ENCODE measurements at regions not wholly inside any gene's neighbourhood (a gene's known extent, or its start where the extent isn't known, plus 50 kb on each side); places are given as distances from the start of the nearest gene placed in this dataset.

DNA sequence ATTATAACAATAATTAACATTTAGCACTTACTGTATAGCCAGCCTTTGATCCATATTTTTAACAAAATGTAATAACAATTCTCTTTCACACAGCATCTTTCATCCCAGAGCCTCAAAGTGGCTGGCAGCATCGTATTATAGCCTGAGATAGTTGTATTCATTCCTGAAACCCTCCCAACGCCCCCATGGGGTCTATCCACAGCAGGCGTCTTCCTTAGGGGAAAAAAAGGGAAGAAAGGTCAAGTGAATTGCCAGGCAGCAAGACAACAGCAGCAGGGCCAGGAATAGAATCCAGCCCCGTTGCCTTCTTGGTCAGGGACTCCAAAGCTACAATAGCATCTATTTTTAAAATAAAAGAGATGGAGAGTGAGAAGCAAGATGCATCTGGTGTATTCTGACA is 424.4 kb upstream of the ID2 start:
- WGBS, 2 donors, result 69 to 73% methylated on average over 4 of the region's 4 CpGs
- ATAC-seq (no peak), DNase-seq (no peak), FAIRE-seq (no peak)
- TF ChIP-seq, protein P1, sequence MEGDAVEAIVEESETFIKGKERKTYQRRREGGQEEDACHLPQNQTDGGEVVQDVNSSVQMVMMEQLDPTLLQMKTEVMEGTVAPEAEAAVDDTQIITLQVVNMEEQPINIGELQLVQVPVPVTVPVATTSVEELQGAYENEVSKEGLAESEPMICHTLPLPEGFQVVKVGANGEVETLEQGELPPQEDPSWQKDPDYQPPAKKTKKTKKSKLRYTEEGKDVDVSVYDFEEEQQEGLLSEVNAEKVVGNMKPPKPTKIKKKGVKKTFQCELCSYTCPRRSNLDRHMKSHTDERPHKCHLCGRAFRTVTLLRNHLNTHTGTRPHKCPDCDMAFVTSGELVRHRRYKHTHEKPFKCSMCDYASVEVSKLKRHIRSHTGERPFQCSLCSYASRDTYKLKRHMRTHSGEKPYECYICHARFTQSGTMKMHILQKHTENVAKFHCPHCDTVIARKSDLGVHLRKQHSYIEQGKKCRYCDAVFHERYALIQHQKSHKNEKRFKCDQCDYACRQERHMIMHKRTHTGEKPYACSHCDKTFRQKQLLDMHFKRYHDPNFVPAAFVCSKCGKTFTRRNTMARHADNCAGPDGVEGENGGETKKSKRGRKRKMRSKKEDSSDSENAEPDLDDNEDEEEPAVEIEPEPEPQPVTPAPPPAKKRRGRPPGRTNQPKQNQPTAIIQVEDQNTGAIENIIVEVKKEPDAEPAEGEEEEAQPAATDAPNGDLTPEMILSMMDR (IDR thresholded peaks at IDR 0.05), result no peak
- no peaks in the 10 kb centered on the region for H3K27me3 ChIP-seq
- no peak overlapping the region for H3K4me3 ChIP-seq
- H3K36me3 ChIP-seq, result no peaks in the 10 kb centered on the region
- no peak overlapping the region for H3K27ac ChIP-seq
- no peaks in the 10 kb centered on the region for H3K4me1 ChIP-seq
- no peaks in the 10 kb centered on the region for H3K9me3 ChIP-seq
- intact Hi-C loops (cut with DNase I), result no loop called here

DNA sequence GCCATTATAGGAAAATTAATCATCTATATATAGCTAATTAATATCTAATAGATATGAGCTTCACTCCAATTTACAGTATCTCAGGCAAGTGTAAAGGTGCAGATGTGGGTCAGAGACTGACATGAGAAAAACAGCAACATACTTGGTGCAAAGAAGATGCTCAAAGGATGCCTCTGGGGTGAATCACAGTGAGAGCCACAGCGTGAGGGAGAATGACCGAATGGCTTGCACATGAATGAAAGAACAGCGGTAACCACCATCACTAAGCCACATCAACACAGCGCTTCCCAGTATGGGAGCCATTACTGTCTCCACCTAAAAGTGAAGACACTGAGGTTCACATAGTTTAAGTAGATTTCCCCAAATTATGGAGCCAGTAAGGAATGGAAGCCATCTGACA is 423.4 kb upstream of the ID2 start:
- no peaks in the 10 kb centered on the region for H3K4me1 ChIP-seq
- no peaks in the 10 kb centered on the region for H3K36me3 ChIP-seq
- no peaks in the 10 kb centered on the region for H3K9me3 ChIP-seq
- FAIRE-seq, result no peak
- WGBS, 2 donors, result 93 to 99% methylated on average over 4 of the region's 4 CpGs
- no peak for DNase-seq
- ATAC-seq, result no peak
- no peak overlapping the region for H3K27ac ChIP-seq
- intact Hi-C loops (cut with DNase I), result no loop called here
- H3K4me3 ChIP-seq, result no peak overlapping the region
- H3K27me3 ChIP-seq, result no peaks in the 10 kb centered on the region
- TF ChIP-seq, protein P1 (IDR thresholded peaks at IDR 0.05), result no peak

DNA sequence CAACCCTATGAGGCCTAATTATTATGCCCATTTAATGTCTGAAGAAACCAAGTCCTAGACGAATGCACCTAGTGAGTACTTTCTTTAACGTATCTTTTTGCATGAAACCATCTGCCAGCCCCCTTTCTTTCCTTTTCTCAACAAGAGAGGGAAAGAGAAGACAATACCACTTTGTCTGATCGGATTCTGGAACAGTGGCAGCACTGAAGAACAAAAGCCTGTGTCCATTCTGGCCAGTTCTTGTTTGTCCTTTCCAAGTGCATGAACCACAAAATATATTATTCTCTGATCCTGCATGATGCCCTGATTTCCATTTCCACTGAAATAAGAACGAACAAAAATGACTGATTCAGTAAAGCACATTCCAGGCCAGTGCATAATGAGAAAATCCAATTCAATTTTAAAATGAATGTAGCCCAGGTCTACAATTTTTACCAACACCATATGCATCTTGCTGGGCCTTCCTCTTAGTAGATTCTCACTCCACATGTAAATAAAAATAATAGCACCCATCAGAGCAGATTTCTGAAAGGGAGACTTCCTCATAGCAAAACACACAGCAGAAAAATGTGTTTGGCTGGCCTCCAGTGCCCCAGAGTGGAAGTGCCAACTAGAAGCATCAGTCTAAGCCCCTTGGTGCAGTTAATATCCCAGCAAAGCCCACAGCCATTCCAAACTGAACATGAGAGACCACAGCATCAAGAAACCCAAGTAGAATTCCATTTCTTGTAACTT is 422.6 kb upstream of the ID2 start:
- TF ChIP-seq, protein P1 (IDR thresholded peaks at IDR 0.05), result no peak
- no peaks in the 10 kb centered on the region for H3K9me3 ChIP-seq
- no peak overlapping the region for H3K27ac ChIP-seq
- H3K27me3 ChIP-seq, result no peaks in the 10 kb centered on the region
- ATAC-seq (no peak), DNase-seq (no peak), FAIRE-seq (no peak)
- 82 to 83% methylated on average over 4 of the region's 4 CpGs for WGBS, 2 donors
- H3K4me3 ChIP-seq, result no peak overlapping the region
- no peaks in the 10 kb centered on the region for H3K36me3 ChIP-seq
- intact Hi-C loops (cut with DNase I), result no loop called here
- H3K4me1 ChIP-seq, result no peaks in the 10 kb centered on the region

DNA sequence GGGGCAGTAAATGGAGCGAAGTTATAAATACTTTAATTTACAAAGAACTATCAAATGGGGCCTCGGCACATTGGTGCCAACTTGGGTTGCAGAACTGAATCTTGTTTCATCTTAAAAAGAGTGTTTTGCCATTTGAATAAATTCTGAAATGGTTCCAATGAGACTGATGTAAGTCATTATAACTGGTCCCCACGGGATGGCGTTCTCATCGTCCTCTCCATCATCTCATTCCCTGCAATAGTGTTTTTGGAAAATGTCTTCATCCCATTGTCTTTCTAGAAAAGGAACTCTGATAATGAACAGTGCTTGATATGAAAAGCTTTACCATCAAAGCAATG is 422.0 kb upstream of the ID2 start:
- DNase-seq, result no peak
- 92 to 93% methylated on average over 5 of the region's 5 CpGs for WGBS, 2 donors
- ATAC-seq, result no peak
- intact Hi-C loops (cut with DNase I), result no loop called here
- H3K27me3 ChIP-seq, result no peaks in the 10 kb centered on the region
- no peaks in the 10 kb centered on the region for H3K9me3 ChIP-seq
- TF ChIP-seq, protein P1 (IDR thresholded peaks at IDR 0.05), result no peak
- no peak overlapping the region for H3K27ac ChIP-seq
- H3K36me3 ChIP-seq, result no peaks in the 10 kb centered on the region
- no peak for FAIRE-seq
- no peaks in the 10 kb centered on the region for H3K4me1 ChIP-seq
- no peak overlapping the region for H3K4me3 ChIP-seq

DNA sequence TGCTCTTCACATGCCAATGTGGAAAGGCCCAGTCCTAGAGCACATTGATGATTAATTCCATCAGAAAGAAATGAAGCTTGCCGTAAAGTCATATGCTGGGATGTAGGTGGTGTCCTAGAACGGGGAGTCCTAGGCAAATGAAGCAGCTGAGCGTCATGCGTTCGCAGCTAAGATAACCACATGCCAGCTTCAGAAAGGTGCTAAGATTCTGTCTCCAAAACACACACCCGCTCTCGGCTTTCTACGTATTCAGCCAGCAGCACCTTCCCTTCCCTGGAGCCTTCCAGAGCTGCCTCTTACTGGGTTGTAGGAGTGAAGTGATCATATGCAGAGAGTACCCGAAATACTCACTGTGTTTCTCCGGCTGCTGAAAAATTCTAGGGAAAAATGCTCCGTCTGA is 421.6 kb upstream of the ID2 start:
- no peaks in the 10 kb centered on the region for H3K27me3 ChIP-seq
- H3K4me3 ChIP-seq, result no peak overlapping the region
- intact Hi-C loops (cut with DNase I), result no loop called here
- TF ChIP-seq, protein P1 (IDR thresholded peaks at IDR 0.05), result no peak
- no peak overlapping the region for H3K27ac ChIP-seq
- FAIRE-seq, result no peak
- H3K36me3 ChIP-seq, result no peaks in the 10 kb centered on the region
- no peak for ATAC-seq
- WGBS, 2 donors, result 79 to 85% methylated on average over 11 of the region's 11 CpGs
- no peak for DNase-seq
- no peaks in the 10 kb centered on the region for H3K9me3 ChIP-seq
- H3K4me1 ChIP-seq, result no peaks in the 10 kb centered on the region
